H9 (cell line): ENCODE measurements at regions not wholly inside any gene's neighbourhood (a gene's known extent, or its start where the extent isn't known, plus 50 kb on each side); places are given as distances from the start of the nearest gene placed in this dataset.

ENCODE experiments used
- DNase-seq: peaks from one replicate; pipeline ENCODE4 v3.0.0-alpha.2; 2017
- H2AFZ ChIP-seq: one replicate; pipeline ENCODE4 v1.6.1; 2013; ENCODE audit warnings: mild to moderate bottlenecking, low read length, control low read depth, moderate library complexity
- H2AK5ac ChIP-seq: 2 replicates; pipeline ENCODE4 v1.6.1; 2013; ENCODE audit warnings: low read length, control low read depth, mixed read lengths; ENCODE audit not compliant: insufficient read length
- H2BK120ac ChIP-seq: one replicate; pipeline ENCODE4 v1.6.1; 2013; ENCODE audit warnings: low read depth, mild to moderate bottlenecking, low read length, control low read depth, inconsistent platforms; ENCODE audit not compliant: poor library complexity, severe bottlenecking
- H2BK12ac ChIP-seq: 2 replicates; pipeline ENCODE4 v1.6.1; 2013; ENCODE audit warnings: low read length, control low read depth, mixed read lengths, low read depth; ENCODE audit not compliant: insufficient read length
- H2BK15ac ChIP-seq: 2 replicates; pipeline ENCODE4 v1.6.1; 2013; ENCODE audit warnings: low read depth, low read length, control low read depth
- H2BK20ac ChIP-seq: one replicate; pipeline ENCODE4 v1.6.1; 2013; ENCODE audit warnings: low read depth, mild to moderate bottlenecking, low read length, control low read depth, inconsistent platforms; ENCODE audit not compliant: poor library complexity, severe bottlenecking
- H2BK5ac ChIP-seq: 2 replicates; pipeline ENCODE4 v1.6.1; 2013; ENCODE audit warnings: low read length, control low read depth, mixed read lengths; ENCODE audit not compliant: insufficient read length
- H3K14ac ChIP-seq: 2 replicates; pipeline ENCODE4 v1.6.1; 2013; ENCODE audit warnings: low read length, control low read depth; ENCODE audit not compliant: insufficient read depth
- H3K18ac ChIP-seq: 2 replicates; pipeline ENCODE4 v1.6.1; 2013; ENCODE audit warnings: low read depth, mild to moderate bottlenecking, mixed read lengths, low read length, control low read depth; ENCODE audit not compliant: insufficient read length
- H3K23ac ChIP-seq: 2 replicates; pipeline ENCODE4 v1.6.1; 2013; ENCODE audit warnings: low read length, control low read depth, mixed read lengths, low read depth; ENCODE audit not compliant: insufficient read length
- H3K23me2 ChIP-seq: 2 replicates; pipeline ENCODE4 v1.6.1; 2013; ENCODE audit warnings: low read depth, mild to moderate bottlenecking, mixed read lengths, low read length, control low read depth; ENCODE audit not compliant: insufficient read length, poor library complexity, severe bottlenecking
- H3K27ac ChIP-seq: 2 replicates; pipeline ENCODE4 v1.5.1; 2013; ENCODE audit warnings: low read length, control low read depth, mixed read lengths, low read depth; ENCODE audit not compliant: insufficient read length
- H3K27me3 ChIP-seq: 2 replicates; pipeline ENCODE4 v1.6.1; 2013; ENCODE audit warnings: low read length, control low read depth, inconsistent platforms; ENCODE audit not compliant: insufficient read depth
- H3K4ac ChIP-seq: 2 replicates; pipeline ENCODE4 v1.6.1; 2013; ENCODE audit warnings: low read depth, mild to moderate bottlenecking, control low read depth, inconsistent platforms, low read length, moderate library complexity
- H3K4me1 ChIP-seq: 2 replicates; pipeline ENCODE4 v1.6.1; 2013; ENCODE audit warnings: low read length, control low read depth, inconsistent platforms; ENCODE audit not compliant: insufficient read depth
- H3K4me2 ChIP-seq: 2 replicates; pipeline ENCODE4 v1.6.1; 2013; ENCODE audit warnings: low read length, control low read depth, mixed read lengths; ENCODE audit not compliant: insufficient read length, insufficient read depth
- H3K56ac ChIP-seq: 2 replicates; pipeline ENCODE4 v1.6.1; 2013; ENCODE audit warnings: low read depth, mild to moderate bottlenecking, mixed read lengths, low read length, control low read depth; ENCODE audit not compliant: insufficient read length
- H3K79me1 ChIP-seq: 2 replicates; pipeline ENCODE4 v1.6.1; 2013; ENCODE audit warnings: low read depth, mild to moderate bottlenecking, moderate library complexity, low read length, control low read depth, inconsistent platforms; ENCODE audit not compliant: insufficient read depth, poor library complexity, severe bottlenecking
- H3K79me2 ChIP-seq: 2 replicates; pipeline ENCODE4 v1.6.1; 2013; ENCODE audit warnings: low read length, control low read depth, inconsistent platforms; ENCODE audit not compliant: insufficient read depth
- H3K9ac ChIP-seq: 2 replicates; pipeline ENCODE4 v1.6.1; 2013; ENCODE audit warnings: low read length, control low read depth, mixed read lengths; ENCODE audit not compliant: insufficient read length; ENCODE audit errors: extremely low read depth
- H3K9me3 ChIP-seq: one replicate; pipeline ENCODE4 v1.6.1; 2013; ENCODE audit warnings: low read depth, low read length, inconsistent platforms; ENCODE audit not compliant: control insufficient read depth
- H3T11ph ChIP-seq: one replicate; pipeline ENCODE4 v1.6.1; 2013; ENCODE audit warnings: mild to moderate bottlenecking, low read length, control low read depth, inconsistent platforms
- H4K20me1 ChIP-seq: one replicate; pipeline ENCODE4 v1.6.1; 2013; ENCODE audit not compliant: control insufficient read depth, insufficient read length, insufficient read depth
- H4K5ac ChIP-seq: 2 replicates; pipeline ENCODE4 v1.6.1; 2013; ENCODE audit warnings: low read depth, mild to moderate bottlenecking, mixed read lengths, low read length, control low read depth; ENCODE audit not compliant: insufficient read length
- H4K8ac ChIP-seq: replicated peaks from 2 replicates; pipeline ENCODE4 v1.6.1; 2013; ENCODE audit warnings: low read length, control low read depth, mixed read lengths, low read depth; ENCODE audit not compliant: insufficient read length
- H4K91ac ChIP-seq: 2 replicates; pipeline ENCODE4 v1.6.1; 2013; ENCODE audit warnings: low read depth, mild to moderate bottlenecking, moderate library complexity, mixed read lengths, low read length, control low read depth; ENCODE audit not compliant: insufficient read length
- H3K27ac Mint-ChIP-seq, 3 experiments: 2 replicates in 2 of 3; 3 replicates in 1 of 3; pipeline ENCODE4 v1.8.0; 2020 to 2021; ENCODE audit warnings: mixed read lengths in 3 of 3, mild to moderate bottlenecking in 1 of 3, moderate library complexity in 1 of 3
- H3K27me3 Mint-ChIP-seq: 2 replicates; pipeline ENCODE4 v1.8.0; 2021; ENCODE audit warnings: low read depth, mild to moderate bottlenecking, moderate library complexity, mixed read lengths
- H3K36me3 Mint-ChIP-seq, 3 experiments: 2 replicates in 2 of 3; 3 replicates in 1 of 3; pipeline ENCODE4 v1.8.0; 2020 to 2021; ENCODE audit warnings: low read depth in 3 of 3, mixed read lengths in 3 of 3; ENCODE audit not compliant: insufficient read depth in 1 of 3
- H3K4me1 Mint-ChIP-seq, 2 experiments: 2 replicates each; pipeline ENCODE4 v1.8.0; 2020; ENCODE audit warnings: mixed read lengths in 2 of 2
- H3K4me3 Mint-ChIP-seq, 2 experiments: 2 replicates in 1 of 2; 3 replicates in 1 of 2; pipeline ENCODE4 v1.8.0; 2020 to 2021; ENCODE audit warnings: mild to moderate bottlenecking in 2 of 2, mixed read lengths in 2 of 2, moderate library complexity in 1 of 2
- H3K9me3 Mint-ChIP-seq, 2 experiments: 2 replicates in 1 of 2; 3 replicates in 1 of 2; pipeline ENCODE4 v1.8.0; 2020; ENCODE audit warnings: mild to moderate bottlenecking in 2 of 2, mixed read lengths in 2 of 2, moderate library complexity in 1 of 2
- TF ChIP-seq, protein P1 (sequence below): fragments of 200-600 bp; sonication (generic); conservative IDR thresholded peaks from 3 replicates; pipeline ENCODE4 v1.8.0; 2021; ENCODE audit warnings: antibody characterized with exemption, mild to moderate bottlenecking

DNA sequence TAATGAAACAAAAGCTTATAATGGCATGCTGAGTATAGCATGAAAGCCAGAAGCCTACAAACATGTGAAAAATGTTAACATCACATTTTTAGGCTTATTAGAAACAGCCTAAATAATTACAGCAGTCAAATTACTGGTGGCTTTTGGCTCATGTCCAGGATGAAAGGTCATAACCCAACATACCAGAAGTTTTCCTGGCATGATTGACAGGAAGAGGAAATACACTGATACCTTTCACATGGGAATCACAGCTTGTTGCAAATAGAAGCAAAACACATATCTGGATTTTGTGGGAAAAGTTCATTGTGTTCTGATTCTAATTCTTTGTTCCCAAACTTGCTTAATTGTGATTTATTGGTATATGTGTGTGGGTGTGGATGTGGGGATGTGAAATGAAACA, 393.5 kb upstream of the ARRDC4 start:
- no peak overlapping the region for H4K5ac ChIP-seq
- no peaks in the 10 kb centered on the region for H3K9me3 ChIP-seq
- no peaks in the 10 kb centered on the region for H3K23me2 ChIP-seq
- no peak overlapping the region for H3K9ac ChIP-seq
- Mint-ChIP-seq H3K9me3 (peaks cover 3 to 7% of the 10 kb centered on the region in 2 experiments; a peak in 3 of 5 replicates), H3K27me3 (no peaks in the 10 kb centered on the region), H3K4me1 (no peaks in the 10 kb centered on the region), H3K4me3 (no peak overlapping the region), H3K27ac (no peak overlapping the region), H3K36me3 (no peaks in the 10 kb centered on the region; a peak in 1 of 7 replicates)
- H4K8ac ChIP-seq = no peak overlapping the region
- no peak overlapping the region for H3K4me2 ChIP-seq
- H3K79me2 ChIP-seq = no peaks in the 10 kb centered on the region
- no peak overlapping the region for H2BK120ac ChIP-seq
- no peak overlapping the region for H3K27ac ChIP-seq
- no peak for DNase-seq
- H3K27me3 ChIP-seq = no peaks in the 10 kb centered on the region
- H4K20me1 ChIP-seq = no peaks in the 10 kb centered on the region
- H4K91ac ChIP-seq = no peak overlapping the region
- no peak overlapping the region for H2BK12ac ChIP-seq
- no peak overlapping the region for H3K14ac ChIP-seq
- H2AFZ ChIP-seq = no peak overlapping the region
- no peak overlapping the region for H2AK5ac ChIP-seq
- H2BK20ac ChIP-seq = no peak overlapping the region
- no peak overlapping the region for H3T11ph ChIP-seq
- H3K4ac ChIP-seq = no peak overlapping the region
- no peak overlapping the region for H2BK15ac ChIP-seq
- H3K56ac ChIP-seq = no peak overlapping the region
- TF ChIP-seq, protein P1, sequence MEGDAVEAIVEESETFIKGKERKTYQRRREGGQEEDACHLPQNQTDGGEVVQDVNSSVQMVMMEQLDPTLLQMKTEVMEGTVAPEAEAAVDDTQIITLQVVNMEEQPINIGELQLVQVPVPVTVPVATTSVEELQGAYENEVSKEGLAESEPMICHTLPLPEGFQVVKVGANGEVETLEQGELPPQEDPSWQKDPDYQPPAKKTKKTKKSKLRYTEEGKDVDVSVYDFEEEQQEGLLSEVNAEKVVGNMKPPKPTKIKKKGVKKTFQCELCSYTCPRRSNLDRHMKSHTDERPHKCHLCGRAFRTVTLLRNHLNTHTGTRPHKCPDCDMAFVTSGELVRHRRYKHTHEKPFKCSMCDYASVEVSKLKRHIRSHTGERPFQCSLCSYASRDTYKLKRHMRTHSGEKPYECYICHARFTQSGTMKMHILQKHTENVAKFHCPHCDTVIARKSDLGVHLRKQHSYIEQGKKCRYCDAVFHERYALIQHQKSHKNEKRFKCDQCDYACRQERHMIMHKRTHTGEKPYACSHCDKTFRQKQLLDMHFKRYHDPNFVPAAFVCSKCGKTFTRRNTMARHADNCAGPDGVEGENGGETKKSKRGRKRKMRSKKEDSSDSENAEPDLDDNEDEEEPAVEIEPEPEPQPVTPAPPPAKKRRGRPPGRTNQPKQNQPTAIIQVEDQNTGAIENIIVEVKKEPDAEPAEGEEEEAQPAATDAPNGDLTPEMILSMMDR = no peak
- H3K4me1 ChIP-seq = no peaks in the 10 kb centered on the region
- no peak overlapping the region for H3K18ac ChIP-seq
- H3K79me1 ChIP-seq = no peaks in the 10 kb centered on the region
- H2BK5ac ChIP-seq = no peak overlapping the region
- H3K23ac ChIP-seq = no peak overlapping the region
